H9 (cell line): ENCODE measurements at regions not wholly inside any gene's neighbourhood (a gene's known extent, or its start where the extent isn't known, plus 50 kb on each side); places are given as distances from the start of the nearest gene placed in this dataset.

Source experiments
- DNase-seq: peaks from one replicate; pipeline ENCODE4 v3.0.0-alpha.2; 2017
- H2AFZ ChIP-seq: one replicate; pipeline ENCODE4 v1.6.1; 2013; ENCODE audit warnings: mild to moderate bottlenecking, low read length, control low read depth, moderate library complexity
- H2AK5ac ChIP-seq: 2 replicates; pipeline ENCODE4 v1.6.1; 2013; ENCODE audit warnings: low read length, control low read depth, mixed read lengths; ENCODE audit not compliant: insufficient read length
- H2BK120ac ChIP-seq: one replicate; pipeline ENCODE4 v1.6.1; 2013; ENCODE audit warnings: low read depth, mild to moderate bottlenecking, low read length, control low read depth, inconsistent platforms; ENCODE audit not compliant: poor library complexity, severe bottlenecking
- H2BK12ac ChIP-seq: 2 replicates; pipeline ENCODE4 v1.6.1; 2013; ENCODE audit warnings: low read length, control low read depth, mixed read lengths, low read depth; ENCODE audit not compliant: insufficient read length
- H2BK15ac ChIP-seq: 2 replicates; pipeline ENCODE4 v1.6.1; 2013; ENCODE audit warnings: low read depth, low read length, control low read depth
- H2BK20ac ChIP-seq: one replicate; pipeline ENCODE4 v1.6.1; 2013; ENCODE audit warnings: low read depth, mild to moderate bottlenecking, low read length, control low read depth, inconsistent platforms; ENCODE audit not compliant: poor library complexity, severe bottlenecking
- H2BK5ac ChIP-seq: 2 replicates; pipeline ENCODE4 v1.6.1; 2013; ENCODE audit warnings: low read length, control low read depth, mixed read lengths; ENCODE audit not compliant: insufficient read length
- H3K14ac ChIP-seq: 2 replicates; pipeline ENCODE4 v1.6.1; 2013; ENCODE audit warnings: low read length, control low read depth; ENCODE audit not compliant: insufficient read depth
- H3K18ac ChIP-seq: 2 replicates; pipeline ENCODE4 v1.6.1; 2013; ENCODE audit warnings: low read depth, mild to moderate bottlenecking, mixed read lengths, low read length, control low read depth; ENCODE audit not compliant: insufficient read length
- H3K23ac ChIP-seq: 2 replicates; pipeline ENCODE4 v1.6.1; 2013; ENCODE audit warnings: low read length, control low read depth, mixed read lengths, low read depth; ENCODE audit not compliant: insufficient read length
- H3K23me2 ChIP-seq: 2 replicates; pipeline ENCODE4 v1.6.1; 2013; ENCODE audit warnings: low read depth, mild to moderate bottlenecking, mixed read lengths, low read length, control low read depth; ENCODE audit not compliant: insufficient read length, poor library complexity, severe bottlenecking
- H3K27ac ChIP-seq: 2 replicates; pipeline ENCODE4 v1.5.1; 2013; ENCODE audit warnings: low read length, control low read depth, mixed read lengths, low read depth; ENCODE audit not compliant: insufficient read length
- H3K27me3 ChIP-seq: 2 replicates; pipeline ENCODE4 v1.6.1; 2013; ENCODE audit warnings: low read length, control low read depth, inconsistent platforms; ENCODE audit not compliant: insufficient read depth
- H3K4ac ChIP-seq: 2 replicates; pipeline ENCODE4 v1.6.1; 2013; ENCODE audit warnings: low read depth, mild to moderate bottlenecking, control low read depth, inconsistent platforms, low read length, moderate library complexity
- H3K4me1 ChIP-seq: 2 replicates; pipeline ENCODE4 v1.6.1; 2013; ENCODE audit warnings: low read length, control low read depth, inconsistent platforms; ENCODE audit not compliant: insufficient read depth
- H3K4me2 ChIP-seq: 2 replicates; pipeline ENCODE4 v1.6.1; 2013; ENCODE audit warnings: low read length, control low read depth, mixed read lengths; ENCODE audit not compliant: insufficient read length, insufficient read depth
- H3K56ac ChIP-seq: 2 replicates; pipeline ENCODE4 v1.6.1; 2013; ENCODE audit warnings: low read depth, mild to moderate bottlenecking, mixed read lengths, low read length, control low read depth; ENCODE audit not compliant: insufficient read length
- H3K79me1 ChIP-seq: 2 replicates; pipeline ENCODE4 v1.6.1; 2013; ENCODE audit warnings: low read depth, mild to moderate bottlenecking, moderate library complexity, low read length, control low read depth, inconsistent platforms; ENCODE audit not compliant: insufficient read depth, poor library complexity, severe bottlenecking
- H3K79me2 ChIP-seq: 2 replicates; pipeline ENCODE4 v1.6.1; 2013; ENCODE audit warnings: low read length, control low read depth, inconsistent platforms; ENCODE audit not compliant: insufficient read depth
- H3K9ac ChIP-seq: 2 replicates; pipeline ENCODE4 v1.6.1; 2013; ENCODE audit warnings: low read length, control low read depth, mixed read lengths; ENCODE audit not compliant: insufficient read length; ENCODE audit errors: extremely low read depth
- H3K9me3 ChIP-seq: one replicate; pipeline ENCODE4 v1.6.1; 2013; ENCODE audit warnings: low read depth, low read length, inconsistent platforms; ENCODE audit not compliant: control insufficient read depth
- H3T11ph ChIP-seq: one replicate; pipeline ENCODE4 v1.6.1; 2013; ENCODE audit warnings: mild to moderate bottlenecking, low read length, control low read depth, inconsistent platforms
- H4K20me1 ChIP-seq: one replicate; pipeline ENCODE4 v1.6.1; 2013; ENCODE audit not compliant: control insufficient read depth, insufficient read length, insufficient read depth
- H4K5ac ChIP-seq: 2 replicates; pipeline ENCODE4 v1.6.1; 2013; ENCODE audit warnings: low read depth, mild to moderate bottlenecking, mixed read lengths, low read length, control low read depth; ENCODE audit not compliant: insufficient read length
- H4K8ac ChIP-seq: replicated peaks from 2 replicates; pipeline ENCODE4 v1.6.1; 2013; ENCODE audit warnings: low read length, control low read depth, mixed read lengths, low read depth; ENCODE audit not compliant: insufficient read length
- H4K91ac ChIP-seq: 2 replicates; pipeline ENCODE4 v1.6.1; 2013; ENCODE audit warnings: low read depth, mild to moderate bottlenecking, moderate library complexity, mixed read lengths, low read length, control low read depth; ENCODE audit not compliant: insufficient read length
- H3K27ac Mint-ChIP-seq, 3 experiments: 2 replicates in 2 of 3; 3 replicates in 1 of 3; pipeline ENCODE4 v1.8.0; 2020 to 2021; ENCODE audit warnings: mixed read lengths in 3 of 3, mild to moderate bottlenecking in 1 of 3, moderate library complexity in 1 of 3
- H3K27me3 Mint-ChIP-seq: 2 replicates; pipeline ENCODE4 v1.8.0; 2021; ENCODE audit warnings: low read depth, mild to moderate bottlenecking, moderate library complexity, mixed read lengths
- H3K36me3 Mint-ChIP-seq, 3 experiments: 2 replicates in 2 of 3; 3 replicates in 1 of 3; pipeline ENCODE4 v1.8.0; 2020 to 2021; ENCODE audit warnings: low read depth in 3 of 3, mixed read lengths in 3 of 3; ENCODE audit not compliant: insufficient read depth in 1 of 3
- H3K4me1 Mint-ChIP-seq, 2 experiments: 2 replicates each; pipeline ENCODE4 v1.8.0; 2020; ENCODE audit warnings: mixed read lengths in 2 of 2
- H3K4me3 Mint-ChIP-seq, 2 experiments: 2 replicates in 1 of 2; 3 replicates in 1 of 2; pipeline ENCODE4 v1.8.0; 2020 to 2021; ENCODE audit warnings: mild to moderate bottlenecking in 2 of 2, mixed read lengths in 2 of 2, moderate library complexity in 1 of 2
- H3K9me3 Mint-ChIP-seq, 2 experiments: 2 replicates in 1 of 2; 3 replicates in 1 of 2; pipeline ENCODE4 v1.8.0; 2020; ENCODE audit warnings: mild to moderate bottlenecking in 2 of 2, mixed read lengths in 2 of 2, moderate library complexity in 1 of 2
- CTCF ChIP-seq: fragments of 200-600 bp; sonication (generic); conservative IDR thresholded peaks from 3 replicates; pipeline ENCODE4 v1.8.0; 2021; ENCODE audit warnings: antibody characterized with exemption, mild to moderate bottlenecking
- WGBS: extraction: QIAGEN DNeasy Blood & Tissue Kit; methylation state at CpG from one replicate; pipeline ENCODE4 v1.1.7; 2013; ENCODE audit warnings: missing lambda C conversion rate, low lambda C conversion rate, mixed read lengths; ENCODE audit not compliant: insufficient read length; ENCODE audit errors: extremely low coverage; 5-methylcytosine and 5-hydroxymethylcytosine counted together

DNA sequence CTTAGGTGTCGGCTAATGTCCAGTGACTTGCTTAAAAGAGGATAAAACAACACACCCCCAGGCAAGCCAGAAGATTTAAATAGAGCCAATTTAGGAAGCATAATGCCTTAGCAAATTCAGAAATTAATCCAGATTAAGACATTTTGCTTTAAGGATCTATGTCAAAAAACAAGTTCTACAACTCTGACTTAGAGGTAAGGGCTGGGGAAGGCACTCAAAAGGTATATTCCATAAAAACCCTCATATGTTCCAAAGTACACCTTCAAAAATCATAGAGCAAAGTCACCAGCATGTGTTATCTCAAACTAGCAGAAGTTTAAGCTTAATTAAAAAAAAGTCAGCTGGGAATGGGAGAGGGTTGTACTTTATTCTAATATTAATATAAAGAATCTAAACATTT, 206.4 kb downstream of the NOL4 start:
- no peak for TF ChIP-seq CTCF
- Histone ChIP-seq H3K4me2 (no peak overlapping the region), H3K4ac (no peak overlapping the region), H3K27me3 (no peaks in the 10 kb centered on the region), H3T11ph (no peak overlapping the region), H3K23me2 (no peaks in the 10 kb centered on the region), H4K91ac (no peak overlapping the region), H3K9ac (no peak overlapping the region), H3K23ac (no peak overlapping the region), H3K9me3 (no peaks in the 10 kb centered on the region), H3K56ac (no peak overlapping the region), H3K79me2 (no peaks in the 10 kb centered on the region), H2BK5ac (no peak overlapping the region), H4K8ac (no peak overlapping the region), H2BK12ac (no peak overlapping the region), H2BK20ac (no peak overlapping the region), H2BK120ac (no peak overlapping the region), H2BK15ac (no peak overlapping the region), H2AK5ac (no peak overlapping the region), H3K27ac (no peak overlapping the region), H2AFZ (no peak overlapping the region), H3K79me1 (no peaks in the 10 kb centered on the region), H3K18ac (no peak overlapping the region), H4K5ac (no peak overlapping the region), H4K20me1 (no peaks in the 10 kb centered on the region), H3K14ac (no peak overlapping the region), H3K4me1 (no peaks in the 10 kb centered on the region)
- Mint-ChIP-seq H3K9me3 (no peaks in the 10 kb centered on the region), H3K27me3 (no peaks in the 10 kb centered on the region), H3K4me3 (no peak overlapping the region), H3K4me1 (no peaks in the 10 kb centered on the region), H3K36me3 (no peaks in the 10 kb centered on the region), H3K27ac (no peak overlapping the region)
- WGBS, result no CpG with 5 or more reads among the region's 1 CpG
- no peak for DNase-seq
